Spleen (tissue), 11 donors: ENCODE measurements at regions not wholly inside any gene's neighbourhood (a gene's known extent, or its start where the extent isn't known, plus 50 kb on each side); places are given as distances from the start of the nearest gene placed in this dataset.

ENCODE experiments used
- DNase-seq: peaks from one replicate; pipeline ENCODE4 v3.0.0-alpha.2; 2020
- H3K27ac ChIP-seq, 8 donors: fragments of 200-600 bp; sonication (generic) in 7 of 8; 1 replicate in 4 of 8; 2 replicates in 4 of 8; pipeline versions ENCODE4 v1.5.0 to v1.8.0; 2016 to 2021; ENCODE audit warnings: inconsistent platforms in 4 of 8, mild to moderate bottlenecking in 4 of 8, moderate library complexity in 1 of 8
- H3K27me3 ChIP-seq, 7 donors: fragments of 200-600 bp; sonication (generic) in 6 of 7; replicated peaks in 1 of 7; 1 replicate in 4 of 7; 2 replicates in 3 of 7; pipeline versions ENCODE4 v1.5.0 to v1.8.0; 2016 to 2021; ENCODE audit warnings: inconsistent platforms in 3 of 7, mild to moderate bottlenecking in 1 of 7
- H3K36me3 ChIP-seq, 6 donors: fragments of 200-600 bp; sonication (generic) in 5 of 6; 1 replicate in 4 of 6; 2 replicates in 2 of 6; pipeline versions ENCODE4 v1.5.0 to v1.8.0; 2016 to 2021; ENCODE audit warnings: inconsistent platforms in 2 of 6
- H3K4me1 ChIP-seq, 6 donors: fragments of 200-600 bp; sonication (generic) in 5 of 6; 1 replicate in 3 of 6; 2 replicates in 3 of 6; pipeline versions ENCODE4 v1.5.0 to v1.8.0; 2016 to 2021; ENCODE audit warnings: inconsistent platforms in 3 of 6
- H3K4me3 ChIP-seq, 8 donors: fragments of 200-600 bp; sonication (generic) in 7 of 8; 1 replicate in 4 of 8; 2 replicates in 4 of 8; pipeline versions ENCODE4 v1.5.0 to v1.8.0; 2016 to 2021; ENCODE audit warnings: inconsistent platforms in 4 of 8, mild to moderate bottlenecking in 4 of 8, moderate library complexity in 2 of 8
- H3K9me3 ChIP-seq, 8 donors: fragments of 200-600 bp; sonication (generic) in 7 of 8; 1 replicate in 4 of 8; 2 replicates in 4 of 8; pipeline versions ENCODE4 v1.5.0 to v1.8.0; 2016 to 2021; ENCODE audit warnings: inconsistent platforms in 4 of 8
- POLR2A ChIP-seq, 3 donors: fragments of 450-650 bp; IDR thresholded peaks; one replicate each; pipeline ENCODE4 v1.5.1; 2017; ENCODE audit warnings: antibody characterized with exemption in 3 of 3, mild to moderate bottlenecking in 1 of 3
- POLR2AphosphoS5 ChIP-seq, 3 donors: sonication (generic); formaldehyde crosslinking; IDR thresholded peaks; one replicate each; pipeline ENCODE4 v1.5.1; 2017; ENCODE audit warnings: antibody characterized with exemption in 3 of 3
- WGBS, 5 donors: extraction: QIAGEN DNeasy Blood & Tissue Kit in 3 of 5; methylation state at CpG; one replicate each; pipeline versions ENCODE4 v1.1.5 to v1.1.7; 2013 to 2018; 5-methylcytosine and 5-hydroxymethylcytosine counted together
- intact Hi-C: fragments of 100-400 bp; cut with DNase I; formaldehyde crosslinking; loops from one replicate; pipeline ENCODE4 v1.15.0; 2023; ENCODE audit warnings: low total_unique reads
- TF ChIP-seq, protein P1 (sequence below), 11 experiments: fragments of 200-600 bp in 7 of 11; fragments of 450-650 bp in 4 of 11; sonication (generic) in 4 of 11; IDR thresholded peaks in 8 of 11; conservative IDR thresholded peaks in 3 of 11; 1 replicate in 7 of 11; 2 replicates in 4 of 11; pipeline versions ENCODE4 v1.4.0 to v1.8.0; 2016 to 2021; ENCODE audit warnings: antibody characterized with exemption in 11 of 11, inconsistent platforms in 4 of 11, mild to moderate bottlenecking in 1 of 11
- donor health status: healthy with polysubstance abuse.
- donor health status: DM: no; HTN: no; CAD: no; lungs with moderate emphysema.
- donor health status: DM: no; HTN: no; CAD: no.
- donor health status: Bipolar disorder and iron deficiency.
- donor health status: healthy.
- donor health status: DM: no; HTN: no; CAD: no.
- donor health status: DM: yes; HTN: yes; CAD: no.

GRCh38 chr7:81606078-81606863 is 163.6 kb downstream of the HGF start:
- TF ChIP-seq, protein P1, sequence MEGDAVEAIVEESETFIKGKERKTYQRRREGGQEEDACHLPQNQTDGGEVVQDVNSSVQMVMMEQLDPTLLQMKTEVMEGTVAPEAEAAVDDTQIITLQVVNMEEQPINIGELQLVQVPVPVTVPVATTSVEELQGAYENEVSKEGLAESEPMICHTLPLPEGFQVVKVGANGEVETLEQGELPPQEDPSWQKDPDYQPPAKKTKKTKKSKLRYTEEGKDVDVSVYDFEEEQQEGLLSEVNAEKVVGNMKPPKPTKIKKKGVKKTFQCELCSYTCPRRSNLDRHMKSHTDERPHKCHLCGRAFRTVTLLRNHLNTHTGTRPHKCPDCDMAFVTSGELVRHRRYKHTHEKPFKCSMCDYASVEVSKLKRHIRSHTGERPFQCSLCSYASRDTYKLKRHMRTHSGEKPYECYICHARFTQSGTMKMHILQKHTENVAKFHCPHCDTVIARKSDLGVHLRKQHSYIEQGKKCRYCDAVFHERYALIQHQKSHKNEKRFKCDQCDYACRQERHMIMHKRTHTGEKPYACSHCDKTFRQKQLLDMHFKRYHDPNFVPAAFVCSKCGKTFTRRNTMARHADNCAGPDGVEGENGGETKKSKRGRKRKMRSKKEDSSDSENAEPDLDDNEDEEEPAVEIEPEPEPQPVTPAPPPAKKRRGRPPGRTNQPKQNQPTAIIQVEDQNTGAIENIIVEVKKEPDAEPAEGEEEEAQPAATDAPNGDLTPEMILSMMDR (IDR thresholded peaks at IDR 0.05 in 8 of 11, conservative IDR thresholded peaks at IDR 0.05 in 3 of 11): no peak
- TF ChIP-seq POLR2A (IDR thresholded peaks at IDR 0.05): no peak
- TF ChIP-seq POLR2AphosphoS5 (IDR thresholded peaks at IDR 0.05): no peak
- Histone ChIP-seq H3K27me3 (no peaks in the 10 kb centered on the region), H3K4me1 (peaks cover 0 to 8% (median 0%) of the 10 kb centered on the region in 6 donors), H3K27ac (no peak overlapping the region), H3K36me3 (no peaks in the 10 kb centered on the region), H3K9me3 (peaks cover 0 to 4% (median 0%) of the 10 kb centered on the region in 8 donors), H3K4me3 (no peak overlapping the region)
- WGBS, 5 donors: 85 to 94% (median 88%) methylated on average over 3 of the region's 3 CpGs
- no peak for DNase-seq
- intact Hi-C loops: no loop called here

GRCh38 chr7:81605493-81605892 is 164.4 kb downstream of the HGF start:
- H3K9me3 ChIP-seq: no peaks in the 10 kb centered on the region
- no peaks in the 10 kb centered on the region for H3K36me3 ChIP-seq
- H3K27me3 ChIP-seq: no peaks in the 10 kb centered on the region
- H3K4me3 ChIP-seq: no peak overlapping the region
- WGBS, 5 donors: 91 to 99% (median 96%) methylated on average over 4 of the region's 4 CpGs
- no peak for DNase-seq
- intact Hi-C loops: no loop called here
- peaks cover 0 to 8% (median 0%) of the 10 kb centered on the region in 6 donors for H3K4me1 ChIP-seq
- H3K27ac ChIP-seq: no peak overlapping the region
- no peak for TF ChIP-seq POLR2AphosphoS5 (IDR thresholded peaks at IDR 0.05)
- TF ChIP-seq, protein P1 (IDR thresholded peaks at IDR 0.05 in 8 of 11, conservative IDR thresholded peaks at IDR 0.05 in 3 of 11): no peak
- no peak for TF ChIP-seq POLR2A (IDR thresholded peaks at IDR 0.05)

- H3K36me3 ChIP-seq: no peaks in the 10 kb centered on the region
- WGBS, 5 donors: 67 to 93% (median 92%) methylated on average over 2 of the region's 2 CpGs
- H3K27ac ChIP-seq: peak overlapping the region in 2 of 8 donors; percentile 26 to 45
- no peaks in the 10 kb centered on the region for H3K27me3 ChIP-seq
- H3K4me3 ChIP-seq: no peak overlapping the region
- H3K9me3 ChIP-seq: no peaks in the 10 kb centered on the region
- peaks cover 0 to 8% (median 0%) of the 10 kb centered on the region in 6 donors for H3K4me1 ChIP-seq
- no peak for DNase-seq
- TF ChIP-seq, protein P1 (IDR thresholded peaks at IDR 0.05 in 8 of 11, conservative IDR thresholded peaks at IDR 0.05 in 3 of 11): no peak
- no peak for TF ChIP-seq POLR2A (IDR thresholded peaks at IDR 0.05)
- TF ChIP-seq POLR2AphosphoS5 (IDR thresholded peaks at IDR 0.05): no peak
- intact Hi-C loops: no loop called here
Measured at GRCh38 chr7:81604808-81605174, 165.1 kb downstream of the HGF start.

DNA sequence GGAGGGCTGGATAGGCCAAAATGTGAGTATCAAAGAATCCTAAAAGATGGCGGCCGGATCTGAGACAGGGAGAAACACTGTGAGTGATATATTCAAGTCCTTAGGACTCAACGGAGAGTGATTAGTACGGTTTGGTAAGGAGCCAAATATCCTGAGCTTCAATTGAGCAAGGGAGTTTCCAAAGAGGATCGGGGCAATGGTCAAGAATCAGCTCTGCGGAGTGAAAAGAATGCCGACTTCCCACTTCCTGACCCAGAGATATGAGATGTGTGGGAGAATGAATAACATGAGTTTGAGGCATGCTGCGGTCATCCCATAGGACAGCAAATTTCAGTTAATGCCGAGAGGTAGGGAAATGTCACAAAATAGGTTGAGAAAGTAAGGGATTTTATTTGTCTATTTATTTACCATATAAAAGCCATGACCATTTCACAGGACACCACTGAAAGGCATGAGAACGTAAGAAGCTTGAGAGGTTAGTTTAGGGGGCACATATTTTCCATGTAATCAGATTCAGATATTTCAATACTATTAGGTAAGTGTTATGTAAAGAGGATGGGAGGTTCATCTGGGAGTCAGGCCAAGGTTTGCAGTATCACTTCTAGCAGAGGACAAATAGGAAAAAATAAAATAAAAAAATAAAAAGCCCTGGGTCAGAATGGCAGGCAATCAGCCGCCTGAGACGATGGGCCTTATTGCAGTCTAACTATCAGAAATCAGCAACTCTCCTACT is 165.6 kb downstream of the HGF start:
- intact Hi-C loops: no loop called here
- Histone ChIP-seq H3K36me3 (no peaks in the 10 kb centered on the region), H3K27ac (peak overlapping the region in 4 of 8 donors; percentile 4 to 45 (median 21)), H3K27me3 (no peaks in the 10 kb centered on the region), H3K9me3 (no peaks in the 10 kb centered on the region), H3K4me3 (no peak overlapping the region), H3K4me1 (peaks cover 0 to 8% (median 0%) of the 10 kb centered on the region in 6 donors)
- DNase-seq: no peak
- no peak for TF ChIP-seq POLR2A (IDR thresholded peaks at IDR 0.05)
- TF ChIP-seq, protein P1 (IDR thresholded peaks at IDR 0.05 in 8 of 11, conservative IDR thresholded peaks at IDR 0.05 in 3 of 11): no peak
- no peak for TF ChIP-seq POLR2AphosphoS5 (IDR thresholded peaks at IDR 0.05)
- WGBS, 5 donors: 52 to 78% (median 71%) methylated on average over 12 of the region's 12 CpGs
